Chondrocyte (in vitro differentiated cells): ENCODE measurements at regions not wholly inside any gene's neighbourhood (a gene's known extent, or its start where the extent isn't known, plus 50 kb on each side); places are given as distances from the start of the nearest gene placed in this dataset.

ENCODE experiments used
- DNase-seq: peaks from one replicate; pipeline ENCODE4 v3.0.0; 2021; ENCODE audit warnings: mixed read lengths, low spot score
- H3K27ac Mint-ChIP-seq: one replicate; pipeline ENCODE4 v1.8.0; 2021; ENCODE audit warnings: mild to moderate bottlenecking, moderate library complexity, mixed read lengths; ENCODE audit not compliant: unreplicated experiment
- H3K27me3 Mint-ChIP-seq: 2 replicates; pipeline ENCODE4 v1.8.0; 2021; ENCODE audit warnings: low read depth, mixed read lengths
- H3K36me3 Mint-ChIP-seq: 2 replicates; pipeline ENCODE4 v1.8.0; 2021; ENCODE audit warnings: low read depth, mixed read lengths
- H3K4me1 Mint-ChIP-seq: 2 replicates; pipeline ENCODE4 v1.8.0; 2021; ENCODE audit warnings: low read depth, mild to moderate bottlenecking, mixed read lengths
- H3K4me3 Mint-ChIP-seq: one replicate; pipeline ENCODE4 v1.8.0; 2021; ENCODE audit warnings: mild to moderate bottlenecking, moderate library complexity, mixed read lengths; ENCODE audit not compliant: unreplicated experiment
- H3K9me3 Mint-ChIP-seq: 2 replicates; pipeline ENCODE4 v1.8.0; 2021; ENCODE audit warnings: low read depth, mixed read lengths
- CTCF ChIP-seq: fragments of 200-600 bp; sonication (generic); IDR thresholded peaks from 2 replicates; pipeline ENCODE4 v1.5.0; 2021; ENCODE audit warnings: antibody characterized with exemption, mild to moderate bottlenecking, moderate library complexity

GRCh38 chr21:28738882-28739281 lies 253.8 kb downstream of the LTN1 start:
- no peak overlapping the region for H3K4me3 Mint-ChIP-seq
- H3K9me3 Mint-ChIP-seq = no peaks in the 10 kb centered on the region
- no peak for DNase-seq
- no peak for TF ChIP-seq CTCF
- no peaks in the 10 kb centered on the region for H3K36me3 Mint-ChIP-seq
- H3K27ac Mint-ChIP-seq = no peak overlapping the region
- H3K4me1 Mint-ChIP-seq = peaks cover 14% of the 10 kb centered on the region
- H3K27me3 Mint-ChIP-seq = peaks cover under 1% of the 10 kb centered on the region

GRCh38 chr21:28738420-28738704 lies 254.3 kb downstream of the LTN1 start:
- Mint-ChIP-seq H3K36me3 (no peaks in the 10 kb centered on the region), H3K27me3 (peaks cover 3% of the 10 kb centered on the region), H3K9me3 (no peaks in the 10 kb centered on the region), H3K4me1 (peaks cover 14% of the 10 kb centered on the region), H3K4me3 (no peak overlapping the region), H3K27ac (no peak overlapping the region)
- no peak for TF ChIP-seq CTCF
- DNase-seq = no peak

- H3K36me3 Mint-ChIP-seq = no peaks in the 10 kb centered on the region
- H3K27ac Mint-ChIP-seq = no peak overlapping the region
- DNase-seq = no peak
- H3K9me3 Mint-ChIP-seq = no peaks in the 10 kb centered on the region
- TF ChIP-seq CTCF = no peak
- H3K4me3 Mint-ChIP-seq = no peak overlapping the region
- H3K27me3 Mint-ChIP-seq = peaks cover 3% of the 10 kb centered on the region
- peaks cover 14% of the 10 kb centered on the region for H3K4me1 Mint-ChIP-seq
Observed at GRCh38 chr21:28737674-28738419, 254.8 kb downstream of the LTN1 start.

GRCh38 chr21:28734522-28735175 lies 258.0 kb downstream of the LTN1 start:
- DNase-seq = no peak
- H3K4me1 Mint-ChIP-seq = peaks cover 8% of the 10 kb centered on the region
- no peaks in the 10 kb centered on the region for H3K9me3 Mint-ChIP-seq
- peaks cover 3% of the 10 kb centered on the region for H3K27me3 Mint-ChIP-seq
- TF ChIP-seq CTCF = no peak
- no peak overlapping the region for H3K27ac Mint-ChIP-seq
- H3K36me3 Mint-ChIP-seq = no peaks in the 10 kb centered on the region
- H3K4me3 Mint-ChIP-seq = no peak overlapping the region

- no peak for TF ChIP-seq CTCF
- H3K9me3 Mint-ChIP-seq = no peaks in the 10 kb centered on the region
- peaks cover 3% of the 10 kb centered on the region for H3K27me3 Mint-ChIP-seq
- H3K27ac Mint-ChIP-seq = no peak overlapping the region
- no peaks in the 10 kb centered on the region for H3K36me3 Mint-ChIP-seq
- no peak for DNase-seq
- no peak overlapping the region for H3K4me3 Mint-ChIP-seq
- no peaks in the 10 kb centered on the region for H3K4me1 Mint-ChIP-seq
Observed at GRCh38 chr21:28731700-28732321, 260.9 kb downstream of the LTN1 start.
